ENCODE measurements at regions not wholly inside any gene's neighbourhood (a gene's known extent, or its start where the extent isn't known, plus 50 kb on each side); places are given as distances from the start of the nearest gene placed in this dataset.

DNA sequence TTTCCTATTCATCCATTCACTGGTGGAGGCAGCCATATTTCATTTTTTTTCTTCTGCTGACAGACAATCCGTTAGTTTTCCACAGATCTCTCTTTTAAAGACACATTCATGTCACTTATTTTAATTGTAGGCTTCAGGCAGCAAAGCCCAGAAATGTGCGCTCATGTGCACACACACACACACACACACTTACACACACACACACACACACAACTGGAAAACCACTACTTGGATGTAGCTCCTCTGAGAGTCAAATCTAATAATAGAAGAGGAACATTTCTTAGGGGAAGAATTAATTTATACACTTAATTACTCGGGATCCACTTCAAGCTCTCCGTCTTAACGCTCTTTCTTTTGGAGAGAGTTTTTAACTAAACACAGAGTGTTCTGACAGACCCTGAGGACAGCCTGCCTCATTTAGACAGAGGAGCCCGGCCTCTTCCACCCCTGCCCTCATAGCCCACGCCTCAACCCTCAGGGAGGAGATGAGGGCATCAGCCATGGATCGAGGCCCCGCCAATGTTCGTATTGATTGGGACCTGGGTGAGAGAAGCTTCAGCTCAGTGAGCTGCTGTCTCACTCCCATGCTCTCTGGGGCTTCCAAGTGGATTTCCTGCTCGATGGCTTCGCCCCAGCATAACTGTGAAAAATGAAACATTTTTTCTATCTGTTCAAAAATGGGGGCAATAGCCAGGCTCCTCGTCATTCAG is 261.4 kb upstream of the SKOR2 start:
- H3K27ac Mint-ChIP-seq: no peak overlapping the region
- no peaks in the 10 kb centered on the region for H3K79me2 ChIP-seq (ENCODE audit: insufficient read depth, low read length)
- H3K9me3 Mint-ChIP-seq: peaks cover 0 to 6% (median 4%) of the 10 kb centered on the region in 7 donors
- H3K4me3 Mint-ChIP-seq: no peak overlapping the region
- H3K36me3 ChIP-seq (replicated peaks in 1 of 2; ENCODE audit: control insufficient read depth in 1 of 2, insufficient read depth in 2 of 2, low read length in 2 of 2): no peaks in the 10 kb centered on the region
- DNase-seq: no peak
- no peaks in the 10 kb centered on the region for H3K27me3 ChIP-seq (ENCODE audit: control insufficient read depth in 2 of 2, insufficient read depth in 2 of 2, low read length in 2 of 2)
- H3K27me3 Mint-ChIP-seq (ENCODE audit: low read depth in 3 of 3): peaks cover 2 to 3% (median 2%) of the 10 kb centered on the region in 3 donors
- TF ChIP-seq, protein P1, sequence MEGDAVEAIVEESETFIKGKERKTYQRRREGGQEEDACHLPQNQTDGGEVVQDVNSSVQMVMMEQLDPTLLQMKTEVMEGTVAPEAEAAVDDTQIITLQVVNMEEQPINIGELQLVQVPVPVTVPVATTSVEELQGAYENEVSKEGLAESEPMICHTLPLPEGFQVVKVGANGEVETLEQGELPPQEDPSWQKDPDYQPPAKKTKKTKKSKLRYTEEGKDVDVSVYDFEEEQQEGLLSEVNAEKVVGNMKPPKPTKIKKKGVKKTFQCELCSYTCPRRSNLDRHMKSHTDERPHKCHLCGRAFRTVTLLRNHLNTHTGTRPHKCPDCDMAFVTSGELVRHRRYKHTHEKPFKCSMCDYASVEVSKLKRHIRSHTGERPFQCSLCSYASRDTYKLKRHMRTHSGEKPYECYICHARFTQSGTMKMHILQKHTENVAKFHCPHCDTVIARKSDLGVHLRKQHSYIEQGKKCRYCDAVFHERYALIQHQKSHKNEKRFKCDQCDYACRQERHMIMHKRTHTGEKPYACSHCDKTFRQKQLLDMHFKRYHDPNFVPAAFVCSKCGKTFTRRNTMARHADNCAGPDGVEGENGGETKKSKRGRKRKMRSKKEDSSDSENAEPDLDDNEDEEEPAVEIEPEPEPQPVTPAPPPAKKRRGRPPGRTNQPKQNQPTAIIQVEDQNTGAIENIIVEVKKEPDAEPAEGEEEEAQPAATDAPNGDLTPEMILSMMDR (IDR thresholded peaks at IDR 0.05): no peak
- H3K9ac ChIP-seq (ENCODE audit: insufficient read depth, low read length, poor library complexity, severe bottlenecking): no peak overlapping the region
- no peaks in the 10 kb centered on the region for H3K9me3 ChIP-seq (replicated peaks in 1 of 2; ENCODE audit: control insufficient read depth in 1 of 2, insufficient read depth in 1 of 2, low read length in 2 of 2)
- H3K36me3 Mint-ChIP-seq: no peaks in the 10 kb centered on the region
- H3K4me2 ChIP-seq (replicated peaks; ENCODE audit: extremely low read depth, low read length, poor library complexity, severe bottlenecking): no peak overlapping the region
- H3K4me1 ChIP-seq (ENCODE audit: control insufficient read depth in 1 of 2, insufficient read depth in 2 of 2, low read length in 2 of 2): no peaks in the 10 kb centered on the region
- WGBS (ENCODE audit: insufficient coverage): 97% methylated on average over 7 of the region's 13 CpGs
- H3K4me3 ChIP-seq (replicated peaks in 1 of 3; ENCODE audit: low read depth in 2 of 3, low read length in 3 of 3): no peak overlapping the region
- H3K4me1 Mint-ChIP-seq: no peaks in the 10 kb centered on the region
- no peaks in the 10 kb centered on the region for H4K20me1 ChIP-seq (ENCODE audit: insufficient read depth, low read length)
- H2AFZ ChIP-seq (ENCODE audit: insufficient read depth, low read depth, low read length, poor library complexity, severe bottlenecking): no peak overlapping the region
- intact Hi-C loops (cut with micrococcal nuclease): no loop called here
- H3K27ac ChIP-seq (ENCODE audit: low read depth in 1 of 2, low read length in 2 of 2): no peak overlapping the region

- intact Hi-C loops (cut with micrococcal nuclease): no loop called here
- Mint-ChIP-seq H3K4me3 (no peak overlapping the region), H3K9me3 (peaks cover 0 to 7% (median 3%) of the 10 kb centered on the region in 7 donors), H3K27ac (no peak overlapping the region), H3K36me3 (no peaks in the 10 kb centered on the region), H3K27me3 (ENCODE audit: low read depth in 3 of 3) (peaks cover 2 to 3% (median 2%) of the 10 kb centered on the region in 3 donors), H3K4me1 (no peaks in the 10 kb centered on the region)
- no peaks in the 10 kb centered on the region for H3K9me3 ChIP-seq (replicated peaks in 1 of 2; ENCODE audit: control insufficient read depth in 1 of 2, insufficient read depth in 1 of 2, low read length in 2 of 2)
- H3K4me3 ChIP-seq (replicated peaks in 1 of 3; ENCODE audit: low read depth in 2 of 3, low read length in 3 of 3): no peak overlapping the region
- H3K27ac ChIP-seq (ENCODE audit: low read depth in 1 of 2, low read length in 2 of 2): no peak overlapping the region
- no peaks in the 10 kb centered on the region for H4K20me1 ChIP-seq (ENCODE audit: insufficient read depth, low read length)
- DNase-seq: no peak
- no peaks in the 10 kb centered on the region for H3K4me1 ChIP-seq (ENCODE audit: control insufficient read depth in 1 of 2, insufficient read depth in 2 of 2, low read length in 2 of 2)
- 94% methylated on average over 5 of the region's 6 CpGs for WGBS (ENCODE audit: insufficient coverage)
- no peaks in the 10 kb centered on the region for H3K36me3 ChIP-seq (replicated peaks in 1 of 2; ENCODE audit: control insufficient read depth in 1 of 2, insufficient read depth in 2 of 2, low read length in 2 of 2)
- TF ChIP-seq, protein P1 (IDR thresholded peaks at IDR 0.05): no peak
- no peak overlapping the region for H2AFZ ChIP-seq (ENCODE audit: insufficient read depth, low read depth, low read length, poor library complexity, severe bottlenecking)
- no peak overlapping the region for H3K9ac ChIP-seq (ENCODE audit: insufficient read depth, low read length, poor library complexity, severe bottlenecking)
- H3K79me2 ChIP-seq (ENCODE audit: insufficient read depth, low read length): no peaks in the 10 kb centered on the region
- H3K27me3 ChIP-seq (ENCODE audit: control insufficient read depth in 2 of 2, insufficient read depth in 2 of 2, low read length in 2 of 2): no peaks in the 10 kb centered on the region
- H3K4me2 ChIP-seq (replicated peaks; ENCODE audit: extremely low read depth, low read length, poor library complexity, severe bottlenecking): no peak overlapping the region
These were observed 260.6 kb upstream of the SKOR2 start for GRCh38 chr18:47512056-47512455.
